GM18867 (cell line): ENCODE measurements at regions not wholly inside any gene's neighbourhood (a gene's known extent, or its start where the extent isn't known, plus 50 kb on each side); places are given as distances from the start of the nearest gene placed in this dataset.
"Not testable (repeated sequence)": the region's sequence is repeated elsewhere in the genome, so short reads cannot be mapped to it uniquely, and the experiment has no call there.

Experiments used
- ATAC-seq: cut with Tn5 transposase; IDR thresholded peaks from one replicate; pipeline ENCODE4 v1.9.1; 2021; ENCODE audit warnings: mild to moderate bottlenecking, moderate library complexity; ENCODE audit not compliant: unreplicated experiment

- ATAC-seq, result no peak
These were observed 429.7 kb downstream of the ARL4A start for GRCh38 chr7:13117103-13117502.

GRCh38 chr7:13117592-13117991 lies 430.2 kb downstream of the ARL4A start:
- ATAC-seq, result no peak

GRCh38 chr7:13124629-13125028 lies 437.2 kb downstream of the ARL4A start:
- ATAC-seq, result not testable (repeated sequence)

- ATAC-seq, result no peak
These were observed 438.9 kb downstream of the ARL4A start for GRCh38 chr7:13126347-13126746.

GRCh38 chr7:13130321-13130720 lies 442.9 kb downstream of the ARL4A start:
- ATAC-seq, result no peak

- ATAC-seq, result not testable (repeated sequence)
These were observed 443.5 kb downstream of the ARL4A start for GRCh38 chr7:13130906-13131305.

GRCh38 chr7:13132314-13132713 lies 444.9 kb downstream of the ARL4A start:
- ATAC-seq, result no peak

- ATAC-seq, result not testable (repeated sequence)
These were observed 448.9 kb downstream of the ARL4A start for GRCh38 chr7:13136345-13136744.

- no peak for ATAC-seq
These were observed 452.0 kb downstream of the ARL4A start for GRCh38 chr7:13139436-13139835.

- no peak for ATAC-seq
These were observed 457.2 kb downstream of the ARL4A start for GRCh38 chr7:13144673-13145072.

GRCh38 chr7:13148548-13148947 lies 461.1 kb downstream of the ARL4A start:
- no peak for ATAC-seq

GRCh38 chr7:13151978-13152377 lies 464.5 kb downstream of the ARL4A start:
- no peak for ATAC-seq

GRCh38 chr7:13152755-13153154 lies 465.3 kb downstream of the ARL4A start:
- no peak for ATAC-seq

- no peak for ATAC-seq
These were observed 465.8 kb downstream of the ARL4A start for GRCh38 chr7:13153266-13153665.

- ATAC-seq, result no peak
These were observed 466.3 kb downstream of the ARL4A start for GRCh38 chr7:13153742-13154141.

GRCh38 chr7:13155188-13155587 lies 467.8 kb downstream of the ARL4A start:
- no peak for ATAC-seq

GRCh38 chr7:13159003-13159402 lies 471.6 kb downstream of the ARL4A start:
- no peak for ATAC-seq

- peak; percentile 81 for ATAC-seq
These were observed 472.2 kb downstream of the ARL4A start for GRCh38 chr7:13159467-13160184.

- no peak for ATAC-seq
These were observed 473.7 kb downstream of the ARL4A start for GRCh38 chr7:13161125-13161524.

GRCh38 chr7:13165854-13166253 lies 478.4 kb downstream of the ARL4A start:
- ATAC-seq, result no peak

- no peak for ATAC-seq
These were observed 479.4 kb downstream of the ARL4A start for GRCh38 chr7:13166801-13167200.

- ATAC-seq, result no peak
These were observed 481.9 kb downstream of the ARL4A start for GRCh38 chr7:13169356-13169755.

GRCh38 chr7:13174991-13175390 lies 487.6 kb downstream of the ARL4A start:
- no peak for ATAC-seq
